CD4-positive, alpha-beta T cell (primary cell): ENCODE measurements at regions not wholly inside any gene's neighbourhood (a gene's known extent, or its start where the extent isn't known, plus 50 kb on each side); places are given as distances from the start of the nearest gene placed in this dataset.

Experiments used
- ATAC-seq: fragments of 200-7000 bp; cut with Tn5 transposase; one replicate; pipeline ENCODE4 v1.10.0; 2022; ENCODE audit warnings: mild to moderate bottlenecking; ENCODE audit not compliant: poor library complexity
- CTCF ChIA-PET: fragments of 350-600 bp; sonication (Branson Sonifier 250); formaldehyde crosslinking; loops from one replicate; lab custom pipeline; 2021; ENCODE audit warnings: antibody characterized with exemption, inconsistent platforms; lab: Charles Lee
- POLR2A ChIA-PET: fragments of 350-600 bp; sonication (Branson Sonifier 250); formaldehyde crosslinking; loops from one replicate; lab custom pipeline; 2021; ENCODE audit warnings: antibody characterized with exemption, inconsistent platforms; lab: Charles Lee
- DNase-seq, 14 experiments: peaks; one replicate each; pipeline ENCODE4 v3.0.0-alpha.2; 2013 to 2020; ENCODE audit warnings: mixed read lengths in 2 of 14
- H3K27ac ChIP-seq, 2 donors: one replicate each; pipeline versions ENCODE4 v1.5.1 to v1.7.0; 2013; ENCODE audit warnings: low read length in 2 of 2, low read depth in 1 of 2, mild to moderate bottlenecking in 1 of 2
- H3K27me3 ChIP-seq, 2 experiments: 1 replicate in 1 of 2; 2 replicates in 1 of 2; pipeline versions ENCODE4 v1.6.1 to v1.7.0; 2013; ENCODE audit warnings: low read length in 2 of 2, control low read depth in 1 of 2, mild to moderate bottlenecking in 1 of 2, moderate library complexity in 1 of 2; ENCODE audit not compliant: insufficient read depth in 2 of 2, control insufficient read depth in 1 of 2
- H3K36me3 ChIP-seq: one replicate; pipeline ENCODE4 v1.6.1; 2013; ENCODE audit warnings: low read length, control low read depth; ENCODE audit not compliant: insufficient read depth
- H3K4me1 ChIP-seq: one replicate; pipeline ENCODE4 v1.6.1; 2013; ENCODE audit warnings: low read length, control low read depth; ENCODE audit not compliant: insufficient read depth
- H3K4me3 ChIP-seq: one replicate; pipeline ENCODE4 v1.5.1; 2013; ENCODE audit warnings: mild to moderate bottlenecking, low read length, moderate library complexity
- H3K9me3 ChIP-seq, 2 experiments: 1 replicate in 1 of 2; 2 replicates in 1 of 2; pipeline versions ENCODE4 v1.6.1 to v1.7.0; 2013; ENCODE audit warnings: low read length in 2 of 2, mild to moderate bottlenecking in 2 of 2, control low read depth in 1 of 2, moderate library complexity in 1 of 2; ENCODE audit not compliant: control insufficient read depth in 1 of 2, insufficient read depth in 1 of 2
- H3K27ac Mint-ChIP-seq: one replicate; pipeline ENCODE4 v1.8.0; 2020; ENCODE audit warnings: mixed read lengths
- H3K27me3 Mint-ChIP-seq: one replicate; pipeline ENCODE4 v1.8.0; 2021; ENCODE audit warnings: mixed read lengths
- H3K36me3 Mint-ChIP-seq: one replicate; pipeline ENCODE4 v1.8.0; 2021; ENCODE audit warnings: low read depth, mixed read lengths
- H3K4me1 Mint-ChIP-seq: one replicate; pipeline ENCODE4 v1.8.0; 2021; ENCODE audit warnings: low read depth, mixed read lengths
- H3K4me3 Mint-ChIP-seq: one replicate; pipeline ENCODE4 v1.8.0; 2020; ENCODE audit warnings: mild to moderate bottlenecking, mixed read lengths
- H3K9me3 Mint-ChIP-seq: one replicate; pipeline ENCODE4 v1.8.0; 2020; ENCODE audit warnings: mixed read lengths
- CTCF ChIP-seq: fragments of 200-600 bp; IDR thresholded peaks from one replicate; pipeline ENCODE4 v1.8.0; 2022; ENCODE audit warnings: antibody characterized with exemption, mild to moderate bottlenecking
- intact Hi-C, 2 experiments: fragments of 100-400 bp; cut with DNase I in 1 of 2; cut with micrococcal nuclease in 1 of 2; formaldehyde crosslinking; loops; one replicate each; pipeline versions ENCODE4 v1.15.1 to v1.9.0; 2023 to 2025; cut with DNase I, micrococcal nuclease

GRCh38 chr10:35696392-35697287 lies 54.5 kb upstream of the FZD8 start:
- Mint-ChIP-seq H3K36me3 (no peaks in the 10 kb centered on the region), H3K27ac (no peak overlapping the region), H3K4me3 (no peak overlapping the region), H3K27me3 (peaks cover 6% of the 10 kb centered on the region), H3K9me3 (no peaks in the 10 kb centered on the region), H3K4me1 (no peaks in the 10 kb centered on the region)
- ATAC-seq (no peak), DNase-seq (no peak)
- Histone ChIP-seq H3K27me3 (no peaks in the 10 kb centered on the region), H3K4me3 (no peak overlapping the region), H3K9me3 (no peaks in the 10 kb centered on the region), H3K4me1 (no peaks in the 10 kb centered on the region), H3K36me3 (no peaks in the 10 kb centered on the region), H3K27ac (no peak overlapping the region)
- TF ChIP-seq CTCF = no peak
- ChIA-PET CTCF (no interaction called here), POLR2A (no interaction called here)
- intact Hi-C loops = no loop called here

GRCh38 chr10:35693800-35694199 lies 51.7 kb upstream of the FZD8 start:
- no peak overlapping the region for H3K27ac Mint-ChIP-seq
- no peak overlapping the region for H3K4me3 Mint-ChIP-seq
- no peak overlapping the region for H3K4me3 ChIP-seq
- H3K9me3 ChIP-seq = no peaks in the 10 kb centered on the region
- H3K27ac ChIP-seq = no peak overlapping the region
- no peaks in the 10 kb centered on the region for H3K36me3 Mint-ChIP-seq
- no peaks in the 10 kb centered on the region for H3K36me3 ChIP-seq
- H3K27me3 Mint-ChIP-seq = peaks cover 5% of the 10 kb centered on the region
- ATAC-seq (no peak), DNase-seq (no peak)
- H3K27me3 ChIP-seq = no peaks in the 10 kb centered on the region
- CTCF ChIA-PET = no interaction called here
- H3K4me1 Mint-ChIP-seq = no peaks in the 10 kb centered on the region
- POLR2A ChIA-PET = no interaction called here
- H3K4me1 ChIP-seq = no peaks in the 10 kb centered on the region
- H3K9me3 Mint-ChIP-seq = no peaks in the 10 kb centered on the region
- intact Hi-C loops = no loop called here
- no peak for TF ChIP-seq CTCF
